Progenitor cell of endocrine pancreas (in vitro differentiated cells): ENCODE measurements at regions not wholly inside any gene's neighbourhood (a gene's known extent, or its start where the extent isn't known, plus 50 kb on each side); places are given as distances from the start of the nearest gene placed in this dataset.

ENCODE experiments used
- DNase-seq: peaks from one replicate; pipeline ENCODE4 v3.0.0; 2021; ENCODE audit warnings: low spot score; ENCODE audit not compliant: unreplicated experiment
- H3K27ac Mint-ChIP-seq: 2 replicates; pipeline ENCODE4 v1.8.0; 2021; ENCODE audit warnings: mild to moderate bottlenecking, moderate library complexity, mixed read lengths
- H3K27me3 Mint-ChIP-seq: 2 replicates; pipeline ENCODE4 v1.8.0; 2021; ENCODE audit warnings: mixed read lengths
- H3K36me3 Mint-ChIP-seq: 2 replicates; pipeline ENCODE4 v1.8.0; 2022; ENCODE audit warnings: mixed read lengths; ENCODE audit not compliant: insufficient read depth
- H3K4me1 Mint-ChIP-seq: 2 replicates; pipeline ENCODE4 v1.8.0; 2021; ENCODE audit warnings: low read depth, mixed read lengths
- H3K4me3 Mint-ChIP-seq: 2 replicates; pipeline ENCODE4 v1.8.0; 2021; ENCODE audit warnings: low read depth, mild to moderate bottlenecking, moderate library complexity, mixed read lengths
- H3K9me3 Mint-ChIP-seq: 2 replicates; pipeline ENCODE4 v1.8.0; 2021; ENCODE audit warnings: low read depth, mixed read lengths
- TF ChIP-seq, protein P1 (sequence below): fragments of 200-600 bp; sonication (generic); IDR thresholded peaks from one replicate; pipeline ENCODE4 v1.5.0; 2021; ENCODE audit warnings: antibody characterized with exemption, mild to moderate bottlenecking; ENCODE audit not compliant: unreplicated experiment

GRCh38 chrX:150062292-150063137, 124.2 kb upstream of the EOLA2 start:
- Mint-ChIP-seq H3K4me1 (no peaks in the 10 kb centered on the region), H3K36me3 (no peaks in the 10 kb centered on the region), H3K4me3 (no peak overlapping the region), H3K27ac (no peak overlapping the region), H3K27me3 (no peaks in the 10 kb centered on the region), H3K9me3 (peaks cover 11% of the 10 kb centered on the region)
- no peak for DNase-seq
- TF ChIP-seq, protein P1, sequence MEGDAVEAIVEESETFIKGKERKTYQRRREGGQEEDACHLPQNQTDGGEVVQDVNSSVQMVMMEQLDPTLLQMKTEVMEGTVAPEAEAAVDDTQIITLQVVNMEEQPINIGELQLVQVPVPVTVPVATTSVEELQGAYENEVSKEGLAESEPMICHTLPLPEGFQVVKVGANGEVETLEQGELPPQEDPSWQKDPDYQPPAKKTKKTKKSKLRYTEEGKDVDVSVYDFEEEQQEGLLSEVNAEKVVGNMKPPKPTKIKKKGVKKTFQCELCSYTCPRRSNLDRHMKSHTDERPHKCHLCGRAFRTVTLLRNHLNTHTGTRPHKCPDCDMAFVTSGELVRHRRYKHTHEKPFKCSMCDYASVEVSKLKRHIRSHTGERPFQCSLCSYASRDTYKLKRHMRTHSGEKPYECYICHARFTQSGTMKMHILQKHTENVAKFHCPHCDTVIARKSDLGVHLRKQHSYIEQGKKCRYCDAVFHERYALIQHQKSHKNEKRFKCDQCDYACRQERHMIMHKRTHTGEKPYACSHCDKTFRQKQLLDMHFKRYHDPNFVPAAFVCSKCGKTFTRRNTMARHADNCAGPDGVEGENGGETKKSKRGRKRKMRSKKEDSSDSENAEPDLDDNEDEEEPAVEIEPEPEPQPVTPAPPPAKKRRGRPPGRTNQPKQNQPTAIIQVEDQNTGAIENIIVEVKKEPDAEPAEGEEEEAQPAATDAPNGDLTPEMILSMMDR, result no peak

- no peak for DNase-seq
- peaks cover 11% of the 10 kb centered on the region for H3K9me3 Mint-ChIP-seq
- TF ChIP-seq, protein P1, result no peak
- H3K4me1 Mint-ChIP-seq, result no peaks in the 10 kb centered on the region
- no peak overlapping the region for H3K27ac Mint-ChIP-seq
- H3K4me3 Mint-ChIP-seq, result no peak overlapping the region
- no peaks in the 10 kb centered on the region for H3K36me3 Mint-ChIP-seq
- H3K27me3 Mint-ChIP-seq, result no peaks in the 10 kb centered on the region
Observed at GRCh38 chrX:150063138-150063518, 124.8 kb upstream of the EOLA2 start.

GRCh38 chrX:150063674-150064073, 125.4 kb upstream of the EOLA2 start:
- TF ChIP-seq, protein P1, result no peak
- H3K27ac Mint-ChIP-seq, result no peak overlapping the region
- H3K4me1 Mint-ChIP-seq, result no peaks in the 10 kb centered on the region
- H3K36me3 Mint-ChIP-seq, result no peaks in the 10 kb centered on the region
- H3K27me3 Mint-ChIP-seq, result no peaks in the 10 kb centered on the region
- DNase-seq, result no peak
- peaks cover 11% of the 10 kb centered on the region for H3K9me3 Mint-ChIP-seq
- no peak overlapping the region for H3K4me3 Mint-ChIP-seq

GRCh38 chrX:150074175-150074574, 135.9 kb upstream of the EOLA2 start:
- TF ChIP-seq, protein P1, result no peak
- no peaks in the 10 kb centered on the region for H3K27me3 Mint-ChIP-seq
- H3K4me1 Mint-ChIP-seq, result no peaks in the 10 kb centered on the region
- H3K27ac Mint-ChIP-seq, result no peak overlapping the region
- peaks cover 15% of the 10 kb centered on the region for H3K9me3 Mint-ChIP-seq
- DNase-seq, result no peak
- H3K4me3 Mint-ChIP-seq, result no peak overlapping the region
- H3K36me3 Mint-ChIP-seq, result no peaks in the 10 kb centered on the region

DNA sequence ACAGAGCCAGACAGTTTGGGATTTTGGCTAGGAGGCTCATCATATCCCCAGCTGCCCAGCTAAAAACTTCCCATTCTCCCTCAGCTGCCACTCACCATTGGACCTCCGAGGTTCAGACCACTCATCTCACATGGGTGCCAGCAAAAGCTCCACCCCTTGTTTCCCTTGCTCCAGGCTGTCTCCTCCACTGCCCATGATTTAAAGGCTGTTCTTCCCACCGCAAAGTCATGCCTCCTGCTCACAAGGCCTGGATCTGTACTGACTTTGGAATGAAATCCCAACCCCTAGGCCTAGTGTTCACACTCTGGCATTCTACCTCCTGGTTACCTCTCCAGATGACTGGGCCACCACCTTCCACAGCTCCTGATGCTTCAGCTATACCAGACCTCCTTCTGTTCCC, 142.2 kb upstream of the EOLA2 start:
- Mint-ChIP-seq H3K4me3 (no peak overlapping the region), H3K9me3 (peaks cover 16% of the 10 kb centered on the region)
- TF ChIP-seq, protein P1, result no peak

More for the DNA sequence above, 142.2 kb upstream of the EOLA2 start:
- Mint-ChIP-seq H3K4me1 (no peaks in the 10 kb centered on the region), H3K36me3 (no peaks in the 10 kb centered on the region), H3K27me3 (no peaks in the 10 kb centered on the region), H3K27ac (no peak overlapping the region)
- no peak for DNase-seq
